Colon (tissue), 2 donors: ENCODE measurements at regions not wholly inside any gene's neighbourhood (a gene's known extent, or its start where the extent isn't known, plus 50 kb on each side); places are given as distances from the start of the nearest gene placed in this dataset.

ENCODE experiments used
- FAIRE-seq: peaks from 2 replicates; lab custom pipeline; 2012; peaks lifted over from hg19 to GRCh38; lab: Jason Lieb, UNC
- donor health status: control.
- donor health status: control.

DNA sequence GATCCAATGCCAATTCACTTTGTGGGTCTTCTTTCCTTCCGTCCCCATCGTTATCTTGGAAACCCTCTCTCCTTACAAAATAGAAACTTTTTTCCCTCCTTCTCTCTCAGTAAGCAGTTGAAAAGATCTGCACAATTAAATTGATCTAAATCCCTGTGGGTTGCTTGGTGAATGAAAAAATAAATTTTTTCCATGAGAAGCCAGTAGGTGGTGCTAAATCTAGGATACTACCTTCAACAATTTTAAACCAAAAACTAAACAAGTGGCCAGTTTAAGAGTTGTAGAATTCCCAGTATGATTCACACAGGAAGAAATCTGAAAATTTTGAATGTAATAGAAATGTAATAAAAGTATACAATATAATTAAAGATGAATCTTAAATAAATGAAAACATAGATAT lies 990.3 kb upstream of the ZNF722 start:
- FAIRE-seq = no peak

DNA sequence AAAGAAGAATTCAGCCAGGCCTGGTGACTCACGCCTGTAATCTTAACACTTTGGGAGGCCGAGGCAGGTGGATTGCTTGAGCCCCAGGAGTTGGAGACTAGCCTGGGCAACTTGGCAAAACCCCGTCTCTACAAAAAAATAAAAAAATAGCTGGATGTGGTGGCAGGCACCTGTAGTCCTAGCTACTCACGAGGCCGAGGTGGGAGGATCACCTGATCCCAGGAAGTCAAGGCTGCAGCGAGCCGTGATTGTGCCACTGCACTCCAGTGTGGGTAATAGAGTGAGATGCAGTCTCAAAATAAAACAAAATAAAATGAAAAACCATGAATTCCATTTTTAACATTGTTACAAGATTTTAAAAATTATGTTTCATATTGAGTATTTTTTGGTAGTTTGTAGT lies 988.9 kb upstream of the ZNF722 start:
- FAIRE-seq = peak; percentile 65

DNA sequence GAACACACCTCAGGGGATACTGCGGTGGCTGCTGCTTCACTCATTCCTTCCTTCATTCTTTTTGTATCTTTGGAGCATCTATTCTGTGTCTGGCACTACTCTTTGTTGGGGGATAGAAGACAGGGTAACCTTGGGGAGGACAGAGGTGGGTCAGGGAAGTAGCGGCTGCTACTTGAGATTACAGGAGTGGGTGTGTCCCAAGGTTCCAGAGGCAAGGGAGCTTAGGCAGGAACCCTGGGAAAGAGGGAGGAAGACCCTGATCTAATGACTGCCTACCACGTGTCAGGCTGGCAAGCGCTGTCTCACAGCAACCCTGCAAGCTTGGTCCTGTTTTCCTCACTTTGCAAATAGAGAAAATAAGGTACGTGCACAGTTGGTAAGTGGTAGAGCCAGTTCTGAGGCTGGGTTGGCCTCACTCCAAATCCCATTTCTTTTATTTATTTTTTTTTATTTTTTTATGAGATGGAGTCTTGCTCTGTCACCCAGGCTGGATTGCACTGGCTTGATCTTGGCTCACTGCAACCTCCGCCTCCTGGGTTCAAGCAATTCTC lies 985.9 kb upstream of the ZNF722 start:
- FAIRE-seq = no peak

DNA sequence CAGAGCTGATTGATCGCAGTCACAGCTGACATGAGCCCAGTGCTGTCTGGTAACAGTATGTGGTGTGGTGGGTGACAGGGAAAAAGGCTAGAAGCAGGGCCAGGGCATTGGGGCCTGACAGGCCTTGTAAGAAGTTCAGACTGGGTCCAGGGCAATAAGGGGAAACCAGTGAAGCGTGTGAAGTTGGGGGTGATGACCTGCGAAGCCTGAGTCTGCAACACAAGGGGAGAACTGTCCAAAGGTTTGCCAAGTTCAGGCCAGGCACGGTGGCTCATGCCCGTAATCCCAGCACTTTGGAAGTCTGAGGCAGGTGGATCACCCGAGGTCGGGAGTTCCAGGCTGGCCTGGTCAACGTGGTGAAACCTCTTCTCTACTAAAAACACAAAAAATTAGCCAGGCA lies 983.9 kb upstream of the ZNF722 start:
- no peak for FAIRE-seq

DNA sequence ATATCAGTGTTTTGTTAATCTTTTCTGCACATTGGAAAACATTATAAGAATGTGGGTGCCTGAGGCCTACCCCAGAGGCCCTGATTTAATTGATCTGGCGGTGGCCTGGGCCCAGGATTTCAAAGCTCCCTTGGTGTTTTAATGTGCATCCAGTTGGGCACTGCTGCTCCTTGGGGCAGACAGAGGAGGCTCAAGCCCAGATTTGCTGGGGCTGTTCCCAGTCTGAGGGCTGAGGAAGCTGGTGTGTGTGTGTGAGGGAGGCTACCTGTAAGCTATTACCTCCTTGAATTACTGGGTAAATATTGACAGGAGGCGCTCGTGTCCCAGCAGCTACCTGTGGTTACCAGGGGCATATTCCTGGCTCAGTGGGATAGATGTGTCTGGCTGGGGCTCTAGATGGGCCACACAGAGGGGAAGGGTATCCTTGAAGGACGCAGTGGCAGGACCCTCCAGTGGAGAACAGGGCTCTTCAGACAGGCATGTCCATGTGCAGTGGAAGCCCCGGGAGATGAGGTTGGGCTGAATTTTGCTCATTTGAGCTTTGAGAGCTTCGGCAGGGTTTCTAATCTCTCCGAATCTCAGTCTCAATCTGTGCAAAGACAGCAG lies 975.4 kb upstream of the ZNF722 start:
- FAIRE-seq = no peak

DNA sequence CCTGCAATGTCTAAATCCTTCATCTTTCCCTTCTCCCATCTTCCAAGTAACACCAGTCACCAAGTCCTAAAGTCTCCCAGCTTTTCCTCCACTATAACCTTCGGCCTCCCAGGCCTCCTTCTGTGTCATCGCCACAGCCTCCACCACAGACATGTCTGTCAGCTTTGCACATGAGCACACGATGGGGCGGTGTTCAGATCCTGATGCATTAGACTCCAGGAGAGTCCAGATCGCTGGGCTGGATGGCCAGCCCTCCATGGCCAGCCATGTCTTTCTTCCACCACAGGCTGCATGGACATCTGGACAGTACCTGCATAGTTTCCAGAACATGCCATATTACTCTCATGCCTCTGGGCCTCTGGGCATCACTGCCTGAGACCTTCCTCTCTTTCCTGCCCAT lies 974.2 kb upstream of the ZNF722 start:
- no peak for FAIRE-seq

DNA sequence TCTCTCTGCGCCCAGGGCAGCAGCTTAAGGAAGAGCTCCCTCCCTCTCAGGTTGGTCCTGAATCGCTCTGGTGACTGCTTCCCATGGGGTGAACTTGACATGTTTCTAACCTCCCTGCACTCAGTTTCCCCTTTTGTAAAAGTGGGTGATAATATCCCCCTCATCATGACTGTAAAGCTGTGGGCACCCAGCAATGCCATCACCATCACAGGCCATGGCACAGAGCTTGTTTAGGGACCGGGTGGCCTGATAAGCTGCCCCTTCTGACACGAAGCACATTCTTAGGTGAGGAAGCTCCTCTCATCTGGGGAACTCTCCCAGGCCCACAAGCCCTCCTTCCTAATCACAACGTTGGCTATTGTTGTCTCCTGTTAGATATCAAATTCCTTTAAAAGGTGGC lies 972.8 kb upstream of the ZNF722 start:
- no peak for FAIRE-seq

DNA sequence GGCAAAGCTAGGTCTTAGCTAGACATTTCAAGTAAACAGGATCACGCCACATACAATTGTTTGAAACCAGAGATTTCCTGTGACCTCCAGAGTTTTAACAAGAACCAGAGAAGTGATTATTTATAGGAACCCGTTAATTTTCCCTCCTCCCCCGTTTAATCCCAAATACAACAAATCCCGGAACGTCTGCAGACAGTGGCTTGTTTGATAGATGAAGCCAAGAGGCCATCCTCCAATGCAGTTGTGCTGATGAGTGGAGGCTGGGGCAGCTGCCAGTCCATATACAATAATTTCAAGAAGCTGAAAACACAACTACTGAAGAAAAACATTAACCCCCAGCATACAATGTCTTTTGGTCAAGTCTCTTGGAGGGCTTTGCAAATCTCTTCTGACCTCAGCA lies 971.6 kb upstream of the ZNF722 start:
- FAIRE-seq = no peak

DNA sequence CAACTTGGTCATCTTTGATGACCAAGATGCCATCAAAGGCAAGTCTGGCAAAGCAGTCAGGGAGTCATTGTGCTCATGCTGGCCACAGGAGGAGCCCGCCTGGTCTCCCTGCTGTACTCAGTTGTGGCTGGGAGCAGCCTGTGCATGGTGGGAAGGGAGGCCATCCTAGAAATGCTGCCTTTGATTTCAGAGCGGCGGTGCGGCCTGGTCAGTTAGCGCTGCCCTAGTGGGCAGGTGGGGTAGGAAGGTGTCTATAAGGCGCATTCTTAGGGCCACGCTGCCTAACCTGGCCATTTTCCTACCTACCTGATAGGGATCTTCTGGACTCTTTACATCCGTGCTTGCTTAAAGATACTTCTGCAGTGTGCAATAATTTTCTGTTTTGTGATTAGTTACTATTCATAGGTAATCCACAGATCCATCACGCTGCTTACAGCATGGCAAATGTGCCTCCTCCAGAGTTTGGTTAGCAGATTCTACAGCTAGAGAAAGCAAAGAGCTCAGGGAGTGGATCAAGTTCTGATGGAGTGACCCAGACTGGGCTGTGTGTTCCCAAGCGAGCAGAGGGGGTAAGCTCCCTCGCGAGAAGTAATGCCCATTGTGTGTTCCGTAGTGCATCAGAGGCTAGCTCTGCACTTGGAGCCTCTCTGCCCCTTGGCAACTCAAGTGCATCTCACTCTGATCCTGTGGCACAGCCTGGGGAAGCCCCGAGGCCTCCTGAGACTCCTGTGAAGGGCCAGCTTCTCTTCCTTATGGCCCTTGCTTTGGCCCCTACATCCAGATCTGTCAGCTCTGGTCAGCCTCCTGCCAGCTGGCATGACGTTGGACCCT lies 970.1 kb upstream of the ZNF722 start:
- FAIRE-seq = no peak

DNA sequence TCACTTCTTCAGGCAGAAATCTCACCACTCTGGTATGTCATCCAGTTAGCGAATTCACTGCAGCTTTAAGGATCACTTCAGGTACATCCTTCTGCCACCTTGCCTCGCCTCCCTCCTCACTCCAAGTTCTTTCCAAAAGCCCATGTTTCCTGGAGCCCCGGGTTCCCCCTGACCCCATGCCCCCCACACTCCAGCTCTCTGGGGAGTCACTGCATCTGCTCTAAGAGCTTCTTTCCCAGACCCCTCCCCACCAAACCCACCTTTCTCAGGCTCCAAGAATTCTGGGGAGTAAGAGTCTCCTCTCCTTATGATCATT lies 969.5 kb upstream of the ZNF722 start:
- no peak for FAIRE-seq

DNA sequence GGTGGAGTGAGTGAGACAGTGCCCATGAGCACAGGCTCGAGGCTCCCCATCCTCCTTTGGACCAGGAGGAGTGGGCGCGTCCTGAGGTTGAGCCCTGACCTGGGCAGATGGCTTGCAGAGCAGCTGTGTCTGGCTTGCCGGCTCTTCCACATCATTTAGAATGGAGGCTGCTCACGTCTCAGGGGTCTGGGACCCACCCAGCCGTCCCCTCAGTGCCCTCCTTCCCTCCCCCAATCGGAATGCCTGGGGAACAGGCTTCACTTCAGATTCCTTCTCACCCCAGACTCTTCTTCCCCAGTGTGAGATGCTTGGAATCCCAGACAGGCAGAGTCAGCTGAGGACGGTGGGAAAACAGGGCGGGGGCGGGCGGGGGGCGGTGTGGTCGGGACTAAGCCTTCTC lies 968.6 kb upstream of the ZNF722 start:
- no peak for FAIRE-seq

DNA sequence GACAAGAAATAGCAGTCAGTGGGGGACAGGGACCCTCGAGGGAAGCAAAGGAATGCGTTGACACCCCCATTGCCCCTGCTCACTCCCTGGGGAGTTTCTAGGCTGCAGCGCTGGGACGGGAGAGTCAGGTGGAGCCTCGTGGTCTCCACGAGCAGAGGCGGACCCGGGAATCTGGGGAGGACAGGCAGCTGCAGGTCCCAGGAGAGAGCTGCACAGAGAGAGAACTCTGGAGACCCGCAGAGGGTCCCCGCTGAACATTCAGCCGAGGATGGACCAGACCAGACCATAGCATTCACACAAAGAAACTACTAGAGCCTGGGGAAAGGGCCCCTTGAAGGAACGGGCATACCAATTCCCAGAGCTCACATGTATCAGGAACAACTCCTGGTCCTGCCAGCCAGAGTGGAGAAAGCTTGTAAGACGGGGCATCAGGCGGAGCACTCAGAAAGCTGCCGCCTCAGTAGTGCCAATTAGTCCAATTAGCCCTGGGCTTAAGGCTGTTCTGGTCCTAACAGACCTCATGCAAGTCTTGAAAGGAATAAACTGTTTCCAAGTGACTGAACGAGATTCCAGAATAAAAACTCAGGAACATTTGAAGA lies 966.7 kb upstream of the ZNF722 start:
- FAIRE-seq = no peak

DNA sequence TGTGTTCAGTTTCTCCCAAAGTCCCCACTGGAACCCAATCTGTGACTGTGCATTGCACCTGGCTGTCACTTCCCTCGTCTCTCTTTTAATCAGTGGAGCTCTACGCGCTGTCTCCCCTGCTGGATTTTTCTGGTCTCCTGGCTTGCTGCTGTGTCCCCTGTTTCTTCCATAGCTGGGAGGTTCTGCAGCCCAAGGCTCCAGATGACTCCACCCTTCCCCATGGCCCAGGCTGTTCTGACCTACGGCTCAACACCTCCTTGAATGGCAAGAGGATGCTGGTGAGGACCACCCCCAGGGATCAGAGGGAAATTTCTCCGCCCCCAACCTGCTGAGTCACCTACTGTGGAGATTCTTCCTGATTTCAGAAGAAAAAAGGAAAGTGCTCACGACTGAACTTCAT lies 961.4 kb upstream of the ZNF722 start:
- FAIRE-seq = no peak

DNA sequence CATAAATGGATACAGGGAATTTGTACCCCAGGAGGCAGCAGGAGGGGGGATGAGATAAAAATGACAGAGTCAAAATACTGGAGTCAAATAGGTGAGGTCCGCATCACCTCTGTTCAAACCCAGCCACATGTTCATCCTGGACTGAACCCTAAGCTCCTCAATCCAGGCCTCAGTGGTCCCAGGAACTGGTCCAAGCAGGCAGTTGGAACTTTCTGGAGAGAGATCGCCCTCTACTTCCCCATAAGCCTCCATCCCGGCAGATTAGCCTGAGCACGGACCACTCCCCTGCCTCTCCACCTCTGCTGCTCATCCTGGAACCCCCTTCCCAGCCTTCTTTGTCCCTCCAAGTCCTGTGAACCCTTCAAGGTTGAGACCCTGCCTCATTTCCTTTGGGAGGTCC lies 959.7 kb upstream of the ZNF722 start:
- FAIRE-seq = no peak

DNA sequence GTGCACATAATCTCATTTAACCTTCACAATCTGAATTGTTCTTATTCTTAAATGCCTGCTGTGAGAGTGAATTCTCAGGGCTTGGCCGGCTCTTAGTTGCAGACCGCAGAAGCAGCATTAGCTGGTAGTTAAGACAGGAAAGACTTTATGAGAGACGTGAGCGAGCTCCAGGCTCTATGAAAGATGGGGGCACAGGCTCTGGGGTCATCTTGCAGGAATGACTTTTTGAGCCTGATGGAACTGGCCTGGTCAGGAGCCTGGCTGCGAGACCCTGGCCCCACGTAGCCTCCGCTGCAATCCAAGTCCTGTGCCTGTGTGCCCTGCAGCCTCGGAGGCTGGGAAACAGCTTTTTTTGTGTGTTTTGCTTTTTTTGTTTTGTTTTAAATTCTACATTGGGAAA lies 958.8 kb upstream of the ZNF722 start:
- no peak for FAIRE-seq

DNA sequence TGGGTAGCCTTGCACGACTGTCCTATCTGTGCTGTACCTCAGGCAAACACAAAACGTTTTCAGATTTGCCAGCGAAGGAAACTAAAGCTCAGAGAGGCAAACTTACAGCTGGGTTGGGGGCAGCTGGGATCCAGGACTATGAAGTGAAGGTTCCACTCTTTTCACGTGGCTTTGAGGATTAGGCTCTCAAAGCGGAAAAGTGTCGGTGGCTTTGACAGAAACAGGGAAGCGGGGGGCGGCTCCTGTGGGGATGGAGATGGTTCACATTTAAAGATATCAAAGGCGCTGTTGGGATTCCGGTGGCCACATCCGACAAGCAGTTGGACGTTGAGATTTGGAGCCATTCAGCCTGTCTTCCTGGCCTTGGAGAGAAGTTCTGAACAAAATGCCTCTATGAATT lies 958.3 kb upstream of the ZNF722 start:
- no peak for FAIRE-seq

DNA sequence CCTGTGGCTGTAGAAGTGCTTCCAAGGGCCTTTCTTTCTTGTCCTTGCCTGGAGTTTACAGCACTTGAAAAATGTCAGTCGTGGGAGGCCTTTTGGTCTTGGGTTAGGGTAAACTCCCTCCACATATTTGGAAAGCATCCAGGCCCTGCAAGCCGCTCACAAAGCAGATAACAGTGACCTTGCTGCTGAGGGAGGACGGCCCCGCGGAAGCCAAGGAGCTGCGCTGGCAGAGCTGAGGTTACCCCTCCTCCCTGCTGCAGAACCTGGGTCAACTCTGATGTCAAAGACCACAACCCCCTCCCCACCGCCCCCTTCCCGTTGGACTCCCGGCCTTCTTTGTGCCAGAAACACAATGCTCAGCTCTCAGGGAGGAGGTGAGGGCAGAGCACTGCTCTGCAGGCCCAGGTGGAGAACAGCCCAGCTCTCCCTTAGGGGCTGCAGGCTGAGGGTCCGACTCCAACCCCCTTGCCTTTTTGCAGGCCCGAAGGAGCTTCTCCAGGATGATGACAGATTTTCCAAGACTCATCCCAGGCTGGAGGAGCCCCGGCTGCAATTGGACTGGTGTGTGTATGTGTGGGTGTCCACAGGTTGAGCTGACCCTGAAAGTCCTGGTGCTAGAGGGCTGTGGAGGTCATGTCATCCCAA lies 957.6 kb upstream of the ZNF722 start:
- no peak for FAIRE-seq

DNA sequence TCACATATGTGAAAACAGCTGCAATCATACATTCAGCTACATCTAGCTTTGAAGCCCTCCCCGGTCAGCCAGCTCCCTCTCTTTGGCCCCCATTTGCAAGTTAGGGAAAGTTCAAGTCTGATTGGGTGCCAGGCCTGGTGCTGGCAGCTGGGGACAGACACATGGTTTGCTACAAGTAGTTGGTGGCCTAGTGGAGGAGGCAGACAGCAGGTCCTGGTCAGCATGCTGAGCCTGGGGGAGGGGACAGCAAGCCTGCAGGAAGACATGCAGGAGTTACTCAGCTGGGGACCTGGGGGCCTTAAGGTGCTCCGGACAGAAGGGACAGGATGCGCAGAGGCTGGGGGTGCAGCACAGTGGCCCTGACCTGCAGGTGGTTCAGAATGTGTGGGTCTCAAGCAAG lies 956.9 kb upstream of the ZNF722 start:
- FAIRE-seq = no peak

DNA sequence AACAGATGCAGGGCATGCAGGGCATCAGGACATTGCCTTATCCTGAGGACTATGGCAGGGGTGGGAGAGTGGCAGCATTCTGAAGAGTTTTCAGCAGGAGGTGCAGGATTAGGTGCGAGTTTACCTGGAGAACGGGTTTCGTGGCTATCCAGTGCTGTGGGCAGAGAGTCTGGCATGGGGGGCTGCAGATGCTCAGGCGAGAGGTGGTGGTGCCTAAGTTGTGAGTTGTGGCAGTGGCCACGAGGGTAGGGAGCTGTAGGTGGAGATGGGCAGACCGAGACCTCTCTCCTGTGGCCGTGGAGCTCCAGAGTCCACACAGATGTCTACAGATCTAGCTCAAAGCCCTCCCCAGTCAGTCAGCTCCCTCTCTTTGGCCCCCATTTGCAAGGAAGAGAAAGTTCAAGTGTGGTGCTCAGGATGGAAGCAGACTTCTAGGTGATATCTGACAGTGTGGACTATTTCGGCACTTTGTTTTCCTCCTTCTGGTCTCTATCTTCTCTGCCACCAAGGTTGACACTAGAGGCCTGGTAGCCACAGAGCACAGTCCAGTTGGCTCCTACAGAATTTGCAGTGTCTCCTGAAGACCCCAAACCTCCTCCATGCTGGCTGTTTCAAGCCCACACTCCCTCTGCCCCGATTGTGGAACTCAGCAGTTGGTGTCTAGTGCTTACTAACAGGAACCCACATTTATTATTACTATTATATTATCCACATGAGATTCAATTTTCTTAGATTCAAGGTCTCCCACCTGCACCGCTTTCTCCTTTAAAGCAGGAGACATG lies 955.7 kb upstream of the ZNF722 start:
- no peak for FAIRE-seq

DNA sequence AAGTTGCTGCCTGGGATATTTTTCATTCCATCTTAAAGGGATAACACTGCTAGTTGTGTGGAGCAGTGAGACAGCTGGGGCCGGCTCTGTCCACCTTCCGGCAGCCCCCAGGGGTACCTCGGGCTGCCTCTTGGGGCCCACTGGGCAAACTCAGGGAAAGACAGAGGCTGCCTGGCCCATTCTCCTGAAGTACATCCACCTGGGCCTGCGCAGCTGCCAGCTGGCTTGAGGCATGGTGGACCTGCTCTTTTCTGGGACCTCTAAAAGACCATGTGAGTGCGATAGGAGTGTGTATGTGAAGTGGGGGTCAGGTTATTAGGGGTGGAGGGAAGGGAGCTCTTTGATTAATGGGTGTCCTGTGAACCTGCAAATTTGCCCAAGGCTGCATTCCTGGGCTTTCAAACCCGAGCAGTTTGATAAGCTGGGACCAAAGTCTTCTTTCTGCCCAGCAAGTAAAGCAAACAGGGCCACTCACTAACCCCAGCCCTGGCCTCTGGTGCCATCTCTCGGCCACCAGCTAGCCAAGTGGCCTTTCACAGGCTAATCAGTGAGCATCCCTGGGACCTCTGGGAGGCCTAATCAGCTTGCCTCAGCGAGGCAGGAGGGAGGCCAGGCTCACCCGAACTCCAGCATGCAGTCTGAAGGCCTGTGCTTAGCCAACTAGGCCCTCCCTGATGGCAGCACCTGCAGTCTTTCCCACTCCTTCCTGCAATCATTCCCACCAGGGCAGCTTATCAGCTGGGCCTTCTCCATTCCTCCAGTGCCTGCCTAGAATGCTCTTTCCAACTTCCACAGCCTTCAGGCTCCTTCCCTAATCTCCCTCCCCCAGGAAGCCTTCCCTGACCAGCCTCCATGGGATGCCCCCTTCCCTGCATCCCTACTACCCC lies 954.7 kb upstream of the ZNF722 start:
- no peak for FAIRE-seq

DNA sequence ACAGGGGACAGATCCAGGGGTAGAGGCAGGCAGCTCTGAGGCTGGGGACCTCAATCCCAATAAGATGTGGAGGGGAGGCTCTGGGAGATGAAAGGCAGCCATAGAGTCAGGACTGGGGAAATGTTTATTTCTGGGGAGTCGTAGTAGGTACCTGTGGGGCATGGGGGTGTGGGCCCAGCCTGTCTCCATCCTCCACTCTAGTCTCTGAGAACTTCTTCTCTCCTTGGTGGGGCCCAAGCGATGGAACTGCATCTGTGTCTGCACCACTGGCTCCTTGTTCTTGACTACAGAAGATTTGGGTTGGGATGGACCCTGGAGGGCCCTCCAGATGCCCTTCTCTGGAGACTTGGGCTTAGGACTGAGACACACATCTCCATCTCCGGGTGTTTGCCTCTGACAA lies 953.9 kb upstream of the ZNF722 start:
- no peak for FAIRE-seq
